Large intestine (tissue), 3 donors: ENCODE measurements at regions not wholly inside any gene's neighbourhood (a gene's known extent, or its start where the extent isn't known, plus 50 kb on each side); places are given as distances from the start of the nearest gene placed in this dataset.

Experiments used
- DNase-seq, 2 donors: peaks; one replicate each; pipeline versions ENCODE4 v3.0.0 to v3.0.0-alpha.2; 2013
- H3K27ac ChIP-seq: one replicate; pipeline ENCODE4 v1.5.1; 2013; ENCODE audit warnings: low read length
- H3K27me3 ChIP-seq: 2 replicates; pipeline ENCODE4 v1.6.1; 2013; ENCODE audit warnings: low read length; ENCODE audit not compliant: control insufficient read depth, insufficient read depth
- H3K36me3 ChIP-seq: 2 replicates; pipeline ENCODE4 v1.6.1; 2013; ENCODE audit warnings: low read length; ENCODE audit not compliant: control insufficient read depth, insufficient read depth
- H3K4me1 ChIP-seq: one replicate; pipeline ENCODE4 v1.6.1; 2013; ENCODE audit warnings: low read length; ENCODE audit not compliant: control insufficient read depth, insufficient read depth
- H3K4me3 ChIP-seq: one replicate; pipeline ENCODE4 v1.5.1; 2013; ENCODE audit warnings: low read length
- H3K9me3 ChIP-seq: one replicate; pipeline ENCODE4 v1.6.1; 2013; ENCODE audit warnings: mild to moderate bottlenecking, low read depth, low read length, moderate library complexity; ENCODE audit not compliant: control insufficient read depth
- WGBS: methylation state at CpG from one replicate; pipeline ENCODE4 v1.1.5; 2013; ENCODE audit warnings: low lambda C conversion rate; ENCODE audit not compliant: insufficient coverage; 5-methylcytosine and 5-hydroxymethylcytosine counted together

DNA sequence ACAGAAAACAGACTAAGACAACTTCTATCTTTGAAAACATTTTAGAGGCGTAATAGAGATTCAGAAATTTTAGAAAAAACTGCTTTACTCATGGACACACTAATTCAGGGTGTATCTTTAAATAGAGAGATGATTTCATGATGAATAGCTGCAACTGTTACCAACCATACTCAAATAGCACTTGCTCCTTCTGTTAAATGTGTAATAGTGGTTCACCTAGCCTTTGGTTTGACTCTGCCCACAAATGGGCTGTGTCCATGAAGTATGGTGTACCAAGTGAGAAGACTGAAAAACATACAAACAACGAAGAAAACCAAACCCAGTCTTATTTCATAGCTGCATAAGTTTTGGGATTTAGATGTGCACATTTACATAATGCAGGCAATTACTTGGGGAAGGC, 610.6 kb downstream of the PLCL1 start:
- H3K9me3 ChIP-seq = no peaks in the 10 kb centered on the region
- no peaks in the 10 kb centered on the region for H3K27me3 ChIP-seq
- no CpG with 5 or more reads among the region's 2 CpGs for WGBS
- H3K4me3 ChIP-seq = no peak overlapping the region
- no peaks in the 10 kb centered on the region for H3K4me1 ChIP-seq
- H3K36me3 ChIP-seq = no peaks in the 10 kb centered on the region
- DNase-seq = no peak
- H3K27ac ChIP-seq = no peak overlapping the region

DNA sequence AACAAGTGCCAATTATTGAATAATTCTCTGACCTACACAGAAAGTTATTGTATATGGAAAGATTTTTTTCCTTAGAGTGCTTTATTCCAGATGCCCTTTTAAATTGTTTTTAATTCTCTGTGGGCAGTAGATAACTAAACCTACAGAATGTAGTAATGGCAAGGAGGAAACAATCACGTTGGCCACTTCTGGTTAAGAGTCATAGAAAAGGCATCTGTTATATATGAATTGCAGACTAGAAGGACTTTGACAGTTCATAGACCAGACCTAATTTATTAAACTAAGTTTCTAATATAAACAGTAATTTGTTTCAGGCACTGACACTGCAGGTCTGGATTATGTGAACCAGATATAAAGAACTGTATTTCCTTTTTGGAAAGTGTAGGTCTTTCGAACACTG, 607.5 kb downstream of the PLCL1 start:
- DNase-seq = peak in 1 of 2 donors; percentile 11
- WGBS = 14% methylated on average over 1 of the region's 2 CpGs
- Histone ChIP-seq H3K27ac (no peak overlapping the region), H3K36me3 (no peaks in the 10 kb centered on the region), H3K27me3 (no peaks in the 10 kb centered on the region), H3K4me1 (no peaks in the 10 kb centered on the region), H3K4me3 (no peak overlapping the region), H3K9me3 (no peaks in the 10 kb centered on the region)

DNA sequence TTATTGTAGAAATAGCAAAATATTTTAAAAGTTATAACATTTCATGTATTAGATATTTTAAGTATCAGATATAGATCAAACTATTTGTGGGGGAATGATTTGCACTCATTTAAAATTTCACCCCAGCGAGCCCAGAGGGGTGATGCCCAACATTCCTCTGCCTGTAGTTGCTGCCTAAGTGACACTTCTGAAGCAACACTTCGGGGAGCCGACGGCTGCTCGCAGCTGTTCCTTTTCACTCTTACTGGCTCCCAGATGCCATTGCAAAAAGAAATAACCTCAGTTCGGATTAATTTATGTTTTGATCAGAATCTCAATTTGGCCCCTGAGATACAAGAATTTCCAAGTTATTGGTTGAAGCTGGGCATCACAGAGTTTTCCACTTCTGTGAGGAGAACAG, 603.8 kb downstream of the PLCL1 start:
- no peaks in the 10 kb centered on the region for H3K4me1 ChIP-seq
- DNase-seq = no peak
- H3K4me3 ChIP-seq = no peak overlapping the region
- no peaks in the 10 kb centered on the region for H3K9me3 ChIP-seq
- H3K27ac ChIP-seq = no peak overlapping the region
- H3K27me3 ChIP-seq = no peaks in the 10 kb centered on the region
- no CpG with 5 or more reads among the region's 6 CpGs for WGBS
- no peaks in the 10 kb centered on the region for H3K36me3 ChIP-seq

DNA sequence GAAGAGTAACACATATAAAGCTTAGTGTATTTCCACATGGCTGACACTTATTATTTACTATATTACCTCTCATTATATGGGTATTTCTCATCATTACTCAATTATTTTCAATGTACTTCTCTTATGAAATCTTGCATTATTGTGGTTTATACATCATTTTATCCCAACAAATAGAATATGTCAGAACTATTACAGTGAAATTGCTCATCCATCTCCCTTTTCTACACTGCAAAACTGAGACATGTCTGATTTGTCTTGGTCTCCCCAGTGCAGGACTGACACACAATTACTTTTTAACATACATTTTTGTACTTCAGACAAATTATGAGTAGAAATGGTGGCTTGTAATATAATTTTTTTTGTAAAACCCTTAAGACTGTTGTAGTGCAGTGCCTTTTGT, 600.9 kb downstream of the PLCL1 start:
- Histone ChIP-seq H3K36me3 (no peaks in the 10 kb centered on the region), H3K4me1 (no peaks in the 10 kb centered on the region), H3K4me3 (no peak overlapping the region), H3K9me3 (no peaks in the 10 kb centered on the region), H3K27ac (no peak overlapping the region), H3K27me3 (no peaks in the 10 kb centered on the region)
- DNase-seq = no peak

DNA sequence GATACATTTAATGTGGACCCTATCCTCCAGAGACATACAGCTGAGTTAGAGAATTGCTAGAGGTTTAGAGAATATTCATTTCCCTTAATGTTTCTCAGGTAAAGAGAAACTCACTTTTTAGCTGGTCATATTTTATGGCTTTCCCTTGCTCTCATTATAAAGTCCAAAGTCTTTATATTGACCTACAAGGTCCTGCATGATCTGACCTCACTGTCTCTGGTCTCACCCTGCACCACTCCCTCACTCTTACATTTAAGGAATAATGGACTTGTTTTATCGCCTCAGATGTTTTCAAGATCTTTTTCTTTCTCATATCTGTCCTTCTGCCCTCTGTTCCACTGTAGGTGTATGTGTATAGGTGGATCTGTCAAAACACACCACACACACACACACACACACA, 597.3 kb downstream of the PLCL1 start:
- DNase-seq = peak in 1 of 2 donors; percentile 16
- Histone ChIP-seq H3K4me1 (no peaks in the 10 kb centered on the region), H3K27ac (no peak overlapping the region), H3K36me3 (no peaks in the 10 kb centered on the region), H3K4me3 (no peak overlapping the region), H3K27me3 (no peaks in the 10 kb centered on the region), H3K9me3 (no peaks in the 10 kb centered on the region)
- WGBS = no CpG with 5 or more reads among the region's 1 CpG

DNA sequence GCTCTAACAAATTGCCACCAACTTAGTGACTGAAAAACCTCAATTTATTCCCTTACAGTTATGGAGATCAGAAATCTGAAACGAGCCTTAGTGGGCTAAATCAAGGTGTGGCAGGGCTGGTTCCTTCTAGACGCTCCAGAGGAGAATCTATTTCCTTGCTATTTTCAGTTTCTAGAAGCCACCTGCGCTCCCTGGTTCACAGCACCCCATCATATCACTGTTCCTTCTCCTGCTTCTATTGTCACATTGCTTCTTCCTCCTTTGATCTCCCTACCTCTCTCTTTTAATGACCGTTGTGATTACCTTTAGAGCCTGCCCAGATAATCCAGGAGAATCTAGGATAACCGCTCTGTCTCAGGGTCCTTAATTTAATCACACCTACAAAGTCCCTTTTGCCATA, 596.6 kb downstream of the PLCL1 start:
- H3K27me3 ChIP-seq = no peaks in the 10 kb centered on the region
- no peak overlapping the region for H3K4me3 ChIP-seq
- H3K9me3 ChIP-seq = no peaks in the 10 kb centered on the region
- DNase-seq = peak in 1 of 2 donors; percentile 25
- H3K4me1 ChIP-seq = no peaks in the 10 kb centered on the region
- H3K27ac ChIP-seq = no peak overlapping the region
- 17% methylated on average over 1 of the region's 5 CpGs for WGBS
- H3K36me3 ChIP-seq = no peaks in the 10 kb centered on the region

DNA sequence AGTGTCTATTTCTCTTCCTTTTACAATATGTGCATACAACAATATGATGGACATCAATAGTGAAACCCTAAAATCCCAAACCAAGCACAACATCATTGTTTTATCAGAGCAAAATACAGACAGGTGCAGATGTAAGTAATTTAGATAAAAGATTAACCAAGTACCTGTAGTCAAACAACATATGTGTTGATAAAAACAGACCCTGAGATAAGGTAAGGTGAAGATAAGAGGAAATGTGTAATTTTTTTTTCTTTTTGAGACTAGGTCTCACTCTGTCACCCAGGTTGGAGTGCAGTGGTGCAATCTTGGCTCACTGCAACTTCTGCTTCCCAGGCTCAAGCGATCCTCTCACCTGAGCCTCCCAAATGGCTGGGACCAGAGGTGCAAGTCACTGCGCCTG, 589.8 kb downstream of the PLCL1 start:
- Histone ChIP-seq H3K4me1 (peaks cover 6% of the 10 kb centered on the region), H3K36me3 (no peaks in the 10 kb centered on the region), H3K27me3 (no peaks in the 10 kb centered on the region), H3K27ac (no peak overlapping the region), H3K9me3 (no peaks in the 10 kb centered on the region), H3K4me3 (no peak overlapping the region)
- DNase-seq = peak in 1 of 2 donors; percentile 26
- WGBS = no CpG with 5 or more reads among the region's 2 CpGs

DNA sequence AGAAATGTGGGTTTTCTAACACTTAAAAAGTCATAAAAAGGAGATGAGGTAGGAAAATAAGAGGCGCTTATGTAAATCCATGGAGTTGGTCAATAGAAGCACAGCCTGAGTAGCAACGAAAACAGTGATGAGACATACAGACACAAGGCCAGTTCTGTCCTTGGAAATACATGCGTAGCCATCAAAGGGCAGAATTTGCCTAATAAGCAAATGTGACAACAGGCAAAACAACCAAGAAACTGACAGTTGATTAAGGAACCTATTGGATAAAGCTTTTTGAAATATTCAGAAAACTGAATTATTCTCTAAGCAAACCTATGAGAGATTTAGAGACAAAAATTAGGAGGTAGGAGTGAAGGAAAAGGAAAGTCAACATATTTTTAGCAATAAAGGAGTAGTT, 586.3 kb downstream of the PLCL1 start:
- Histone ChIP-seq H3K36me3 (no peaks in the 10 kb centered on the region), H3K4me1 (peaks cover 6% of the 10 kb centered on the region), H3K9me3 (no peaks in the 10 kb centered on the region), H3K27me3 (no peaks in the 10 kb centered on the region), H3K27ac (no peak overlapping the region), H3K4me3 (no peak overlapping the region)
- DNase-seq = no peak
- 100% methylated on average over 2 of the region's 3 CpGs for WGBS

DNA sequence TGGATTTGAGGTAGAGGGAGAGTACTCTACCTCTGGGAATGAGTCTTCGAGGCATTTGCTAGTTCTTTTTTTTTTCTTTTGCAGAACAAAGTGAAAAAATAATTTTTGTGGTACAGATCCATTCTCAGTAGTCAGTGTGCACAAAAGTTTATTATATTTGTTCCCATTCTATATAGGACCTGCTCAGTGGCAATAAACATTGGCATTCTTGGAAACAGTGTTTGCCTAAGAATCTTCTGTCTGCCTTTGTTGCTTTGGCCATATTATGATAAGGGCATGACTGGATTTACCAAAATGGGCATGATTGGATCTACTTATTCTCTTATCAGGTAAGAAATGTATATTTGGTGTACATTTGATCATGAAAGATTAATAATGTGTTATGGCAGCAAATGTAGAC, 583.3 kb downstream of the PLCL1 start:
- 0% methylated on average over 1 of the region's 1 CpG for WGBS
- Histone ChIP-seq H3K36me3 (no peaks in the 10 kb centered on the region), H3K27ac (no peak overlapping the region), H3K4me1 (no peaks in the 10 kb centered on the region), H3K27me3 (no peaks in the 10 kb centered on the region), H3K4me3 (no peak overlapping the region), H3K9me3 (no peaks in the 10 kb centered on the region)
- no peak for DNase-seq

DNA sequence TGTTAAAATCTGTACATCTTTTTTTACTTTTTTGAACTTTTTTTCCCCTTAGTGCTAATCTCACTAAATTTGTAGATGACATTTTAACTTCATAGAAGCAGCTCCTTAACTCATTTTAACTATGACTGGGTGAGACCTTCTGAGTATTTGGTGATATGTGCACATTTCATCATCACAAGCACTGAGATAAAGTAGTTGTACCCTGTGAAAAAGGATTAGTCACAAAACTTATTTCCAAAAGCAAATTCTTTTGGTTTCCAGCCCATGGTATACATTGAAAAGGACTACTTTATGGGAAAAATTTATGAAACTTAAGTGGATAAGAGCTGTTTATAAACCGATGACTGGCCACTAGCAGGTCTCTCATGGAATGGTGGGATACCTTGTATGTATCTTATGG, 581.5 kb downstream of the PLCL1 start:
- DNase-seq = no peak
- no CpG with 5 or more reads among the region's 1 CpG for WGBS
- no peaks in the 10 kb centered on the region for H3K4me1 ChIP-seq
- no peaks in the 10 kb centered on the region for H3K36me3 ChIP-seq
- H3K4me3 ChIP-seq = no peak overlapping the region
- H3K27me3 ChIP-seq = no peaks in the 10 kb centered on the region
- H3K27ac ChIP-seq = no peak overlapping the region
- no peaks in the 10 kb centered on the region for H3K9me3 ChIP-seq

DNA sequence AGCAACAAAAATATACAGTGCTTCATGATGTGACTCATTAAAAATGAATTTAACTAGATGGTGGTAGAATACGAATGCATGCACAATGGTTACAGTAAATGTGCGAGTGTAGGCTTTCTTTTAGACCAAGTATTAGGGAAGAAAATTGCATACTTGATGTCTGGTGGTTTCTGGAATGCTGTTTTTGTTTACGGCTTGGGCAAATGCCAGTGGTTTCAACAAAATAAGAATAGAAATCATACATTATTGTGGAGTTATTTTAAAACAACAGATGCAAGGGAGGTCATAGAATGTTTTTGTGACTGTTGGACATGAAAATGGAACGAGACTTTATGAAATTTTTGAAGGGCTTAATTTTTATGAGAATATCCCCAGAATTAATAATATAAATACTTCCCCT, 580.9 kb downstream of the PLCL1 start:
- no peak overlapping the region for H3K4me3 ChIP-seq
- H3K4me1 ChIP-seq = no peaks in the 10 kb centered on the region
- no peak for DNase-seq
- H3K9me3 ChIP-seq = no peaks in the 10 kb centered on the region
- WGBS = 86% methylated on average over 4 of the region's 4 CpGs
- no peak overlapping the region for H3K27ac ChIP-seq
- no peaks in the 10 kb centered on the region for H3K36me3 ChIP-seq
- no peaks in the 10 kb centered on the region for H3K27me3 ChIP-seq
